ENCODE measurements at regions not wholly inside any gene's neighbourhood (a gene's known extent, or its start where the extent isn't known, plus 50 kb on each side); places are given as distances from the start of the nearest gene placed in this dataset.
A peak's percentile ranks its signal among the peaks of the same experiment; 100 is the strongest.
"Not testable (repeated sequence)": the region's sequence is repeated elsewhere in the genome, so short reads cannot be mapped to it uniquely, and the experiment has no call there.

DNA sequence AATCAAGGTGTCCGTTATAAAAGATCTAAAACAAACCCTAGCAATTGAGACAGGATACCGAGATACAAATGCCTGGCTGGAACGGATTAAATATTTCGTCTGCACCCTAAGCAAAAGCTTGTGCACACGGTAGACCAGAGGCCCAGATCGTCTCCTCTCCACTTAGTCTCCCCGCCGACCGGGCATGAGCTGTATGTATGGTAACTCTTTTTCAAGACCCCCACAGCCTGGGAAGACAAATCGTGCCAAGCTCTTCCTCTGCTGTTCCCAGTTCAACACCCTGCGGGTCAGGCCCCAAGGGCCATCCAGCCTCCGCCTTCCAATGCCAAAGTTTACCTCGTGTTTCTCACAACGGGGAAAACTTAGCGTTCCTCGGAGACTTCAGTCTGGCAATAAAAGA is 285.7 kb upstream of the GALNT17 start:
- no peak for DNase-seq

DNA sequence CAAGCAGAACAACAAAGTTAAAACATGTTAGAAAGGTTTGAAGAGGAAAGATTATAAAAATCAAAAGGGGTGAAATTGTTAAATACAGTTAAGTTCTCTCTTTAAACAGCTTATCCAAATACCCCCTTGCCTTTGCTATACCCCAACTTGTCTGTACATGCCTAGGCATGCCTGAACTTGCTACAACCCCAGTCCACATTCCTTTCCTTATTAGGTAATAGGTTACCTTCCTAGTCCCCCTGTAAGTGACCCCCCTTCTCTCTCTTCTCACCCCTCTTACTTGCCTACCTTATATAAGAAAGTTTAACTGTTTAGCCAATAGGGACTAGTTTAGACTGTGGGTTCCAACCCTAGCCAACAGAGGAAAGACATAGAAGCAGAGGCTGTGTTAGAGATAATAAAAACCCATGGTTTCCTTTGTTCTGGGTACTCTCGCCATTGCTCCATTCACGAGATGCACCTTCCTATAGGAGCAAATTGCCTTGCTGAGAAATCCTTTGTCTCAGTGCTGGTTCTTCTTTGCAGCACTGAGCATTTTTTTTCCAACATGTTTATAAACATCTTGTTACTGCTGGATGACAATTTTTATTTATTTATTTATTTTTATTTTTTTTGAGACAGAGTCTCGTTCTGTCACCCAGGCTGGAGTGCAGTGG is 282.2 kb upstream of the GALNT17 start:
- DNase-seq: no peak

DNA sequence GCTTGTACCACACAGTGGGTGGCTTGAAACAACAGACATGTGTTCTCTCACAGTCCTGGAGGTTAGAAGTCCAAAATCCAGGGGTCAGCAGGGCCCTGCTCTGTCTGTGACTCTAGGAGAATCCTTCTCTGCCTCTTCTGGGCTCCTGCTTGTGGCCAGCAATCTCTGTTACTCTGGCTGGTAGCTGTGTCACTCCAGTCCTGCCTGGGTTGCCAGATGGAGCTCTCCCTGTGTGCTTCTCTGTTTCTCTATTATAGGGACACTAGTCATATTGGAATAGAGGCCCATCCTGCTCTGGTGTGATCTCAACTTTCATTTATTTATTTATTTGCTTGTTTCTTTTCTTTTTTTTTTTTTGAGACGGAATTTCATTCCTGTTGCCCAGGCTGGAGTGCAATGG is 276.6 kb upstream of the GALNT17 start:
- DNase-seq: no peak

DNA sequence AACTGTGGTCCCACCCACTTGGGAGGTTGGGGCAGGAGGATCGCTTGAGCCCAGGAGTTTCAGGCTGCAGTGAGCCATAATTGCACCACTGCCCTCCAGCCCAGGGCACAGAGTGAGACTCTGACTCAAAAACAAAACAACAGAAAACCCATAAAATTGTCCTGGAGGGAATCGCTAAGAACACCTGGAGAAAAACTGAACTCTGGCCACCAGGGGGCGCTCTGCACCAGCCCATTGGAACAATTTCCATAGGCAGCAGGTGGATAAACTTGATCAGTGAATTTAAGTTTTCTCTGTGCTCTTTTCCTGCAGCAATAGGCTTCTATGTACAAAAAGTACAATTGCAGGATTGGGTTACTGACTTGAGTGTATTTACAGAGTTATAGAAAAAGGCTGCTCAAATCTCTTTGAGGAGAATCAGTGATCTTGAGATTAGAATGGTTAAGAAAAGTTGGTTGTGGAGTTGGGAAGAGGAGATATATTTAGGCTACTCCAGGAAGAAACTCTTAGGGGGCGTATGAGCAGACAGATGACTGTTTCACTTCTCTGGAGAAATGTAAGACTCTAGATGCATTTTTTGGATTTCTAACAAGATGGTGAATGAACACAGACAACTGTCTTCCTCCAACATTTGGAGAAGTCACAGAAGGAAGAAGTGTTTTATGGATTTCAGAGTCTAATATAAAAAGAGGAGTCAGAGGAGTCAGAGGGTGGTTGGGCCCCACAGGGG is 274.9 kb upstream of the GALNT17 start:
- DNase-seq: peak; percentile 52

DNA sequence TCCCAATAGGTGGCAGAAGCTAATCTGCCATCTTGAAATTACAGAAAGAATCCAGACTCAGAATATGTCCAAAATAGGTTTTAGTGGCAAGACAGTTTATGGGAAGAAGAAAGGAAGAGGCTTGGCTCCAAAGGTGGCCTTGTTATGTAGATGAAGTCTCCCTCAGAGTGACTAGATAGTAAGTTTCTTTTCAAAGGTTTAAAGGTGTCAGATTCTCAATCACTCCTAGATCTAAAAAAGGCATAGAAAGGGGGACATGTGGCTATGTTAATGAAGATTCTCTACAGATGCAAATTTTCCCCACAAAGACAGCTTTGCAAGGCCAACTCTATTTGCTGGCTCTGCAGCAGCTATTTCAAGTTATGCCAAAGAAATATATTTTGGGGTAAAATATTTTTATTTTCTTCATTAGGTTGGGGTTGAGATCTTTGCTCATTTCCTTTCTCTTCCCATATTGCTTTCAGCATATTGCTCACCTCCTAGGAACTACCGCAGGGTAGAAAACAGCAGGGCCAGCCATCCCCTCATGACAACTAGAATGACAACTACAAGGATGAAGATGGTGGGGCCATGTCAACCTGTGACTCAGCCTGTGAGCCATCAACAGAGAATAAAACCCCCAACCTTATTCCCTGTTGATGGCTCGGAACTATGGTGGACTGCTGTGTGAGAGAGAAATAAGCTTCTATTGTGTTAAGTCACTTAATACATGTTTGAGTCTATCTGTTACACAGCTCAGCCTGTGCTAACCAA is 274.0 kb upstream of the GALNT17 start:
- no peak for DNase-seq

DNA sequence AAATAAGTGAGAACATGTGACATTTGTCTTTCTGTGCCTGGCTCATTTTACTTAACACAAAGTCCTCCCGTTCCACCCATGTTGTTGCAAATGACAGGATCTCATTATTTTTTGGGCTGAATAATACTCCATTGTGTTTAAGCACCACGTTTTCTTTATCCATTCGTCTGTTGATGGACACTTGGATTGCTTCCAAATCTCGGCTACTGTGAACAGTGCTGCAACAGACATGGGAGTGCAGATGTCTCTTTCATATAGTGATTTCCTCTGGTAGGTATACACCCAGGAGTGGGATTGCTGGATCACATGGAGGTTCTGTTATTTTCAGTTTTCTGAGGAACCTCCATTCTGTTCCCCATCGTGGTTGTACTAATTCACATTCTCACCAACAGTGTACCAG is 264.4 kb upstream of the GALNT17 start:
- no peak for DNase-seq

DNA sequence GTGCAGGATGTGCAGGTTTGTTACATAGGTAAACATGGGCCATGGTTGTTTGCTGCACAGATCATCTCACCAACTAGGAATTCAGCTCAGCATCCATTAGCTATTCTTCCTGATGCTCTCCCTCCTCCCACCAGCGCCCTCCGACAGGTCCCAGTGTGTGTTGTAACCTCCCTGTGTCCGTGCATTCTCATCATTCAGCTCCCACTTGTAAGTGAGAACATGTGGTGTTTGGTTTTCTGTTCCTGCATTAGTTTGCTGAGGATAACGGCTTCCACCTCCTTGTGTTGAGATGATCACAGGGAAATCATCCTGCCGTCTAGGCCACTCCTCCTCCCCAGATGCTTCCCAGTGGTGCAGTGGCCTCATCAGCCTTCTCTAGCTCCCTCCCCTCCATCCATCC is 261.6 kb upstream of the GALNT17 start:
- DNase-seq: no peak

DNA sequence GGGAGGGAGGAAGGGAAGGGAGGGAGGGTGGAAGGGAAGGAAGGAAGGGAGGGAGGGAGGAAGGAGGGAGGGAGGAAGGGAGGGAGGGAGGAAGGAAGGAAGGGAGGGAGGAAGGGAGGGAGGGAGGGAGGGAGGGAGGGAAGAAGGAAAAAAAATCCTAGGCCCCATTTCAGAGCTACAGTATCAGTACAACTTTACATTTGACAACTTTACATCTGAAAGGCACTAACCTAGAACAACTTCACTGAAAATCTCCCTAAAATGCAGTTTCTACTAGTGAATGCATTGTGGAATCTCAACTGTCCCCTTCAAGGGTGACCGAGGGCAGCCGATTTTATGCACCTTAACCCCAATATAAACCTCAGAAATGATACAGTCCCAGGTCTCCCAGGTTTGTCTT is 259.8 kb upstream of the GALNT17 start:
- no peak for DNase-seq

DNA sequence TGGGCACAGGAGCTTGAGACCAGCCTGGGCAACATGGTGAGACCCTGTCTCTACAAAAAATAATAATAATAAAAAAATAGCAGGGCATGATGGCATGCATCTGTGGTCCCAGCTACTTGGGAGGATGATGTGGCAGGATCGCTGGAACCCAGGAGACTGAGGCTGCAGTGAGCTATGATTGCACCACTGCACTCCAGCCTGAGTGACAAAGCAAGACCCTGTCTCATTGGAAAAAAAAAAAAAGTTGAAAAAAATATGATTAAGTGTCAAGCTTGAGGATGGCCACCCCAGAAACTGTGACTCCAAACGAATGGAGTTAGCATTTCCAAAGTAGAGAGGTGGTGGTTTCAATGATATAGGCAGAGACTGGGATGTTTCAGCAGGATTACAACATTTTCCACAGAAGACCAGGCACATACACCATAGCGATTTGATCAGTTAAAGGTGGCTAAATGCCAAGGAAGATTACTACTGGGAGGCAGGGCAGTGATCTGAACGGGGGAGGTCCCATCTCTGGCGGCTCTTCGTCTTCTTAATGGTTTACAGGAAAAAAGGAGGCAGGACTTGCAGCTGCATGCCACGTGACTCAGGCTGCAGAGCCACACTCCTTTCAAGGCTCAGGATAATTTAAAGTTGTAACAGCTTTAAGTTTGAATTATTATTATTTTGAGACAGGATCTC is 250.6 kb upstream of the GALNT17 start:
- DNase-seq: peak; percentile 16

DNA sequence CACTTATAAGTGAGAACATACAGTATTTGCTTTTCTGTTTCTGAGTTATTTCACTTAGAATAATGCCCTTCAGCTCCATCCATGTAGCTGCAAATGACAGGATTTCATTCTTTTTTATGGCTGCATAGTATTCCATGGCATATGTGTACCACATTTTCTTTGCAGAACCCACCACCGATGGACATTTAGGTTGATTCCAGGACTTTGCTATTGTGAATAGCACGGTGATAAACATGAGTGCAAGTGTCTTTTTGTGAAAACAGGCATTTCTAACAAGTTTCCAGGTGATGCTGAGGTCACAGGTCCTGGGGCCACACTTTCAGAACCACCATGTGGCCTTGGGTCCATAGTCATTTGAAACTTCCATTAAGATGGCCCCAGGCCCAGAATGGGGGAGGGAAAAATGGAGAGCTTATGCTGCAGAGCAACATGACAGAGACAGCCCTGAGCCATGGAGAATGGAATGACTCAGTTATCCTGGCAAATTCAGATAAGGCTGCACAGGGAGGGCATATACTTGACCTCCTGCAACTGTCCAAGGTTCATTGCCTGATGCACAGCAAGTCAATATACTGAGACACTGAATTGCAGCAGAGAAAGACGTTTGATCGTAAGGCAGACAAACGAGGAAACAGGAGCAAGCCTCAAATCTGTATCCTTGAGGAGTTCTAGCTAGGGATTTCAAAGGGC is 248.0 kb upstream of the GALNT17 start:
- DNase-seq: no peak

DNA sequence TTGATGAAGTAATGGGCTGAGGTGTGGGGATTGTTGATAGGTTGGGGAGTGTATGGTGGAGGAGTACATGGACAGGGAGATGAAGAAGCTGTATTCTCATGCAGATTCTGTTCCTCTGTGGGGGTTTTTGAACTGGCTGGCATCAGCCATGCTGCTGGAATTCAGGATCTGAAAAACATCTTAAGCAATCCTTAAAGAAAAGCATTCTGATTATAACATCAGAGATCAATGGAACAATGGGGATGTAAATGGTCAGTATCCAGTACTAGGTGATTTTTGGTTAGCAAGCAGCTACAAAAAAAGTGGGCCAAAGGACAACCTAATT is 247.5 kb upstream of the GALNT17 start:
- no peak for DNase-seq

DNA sequence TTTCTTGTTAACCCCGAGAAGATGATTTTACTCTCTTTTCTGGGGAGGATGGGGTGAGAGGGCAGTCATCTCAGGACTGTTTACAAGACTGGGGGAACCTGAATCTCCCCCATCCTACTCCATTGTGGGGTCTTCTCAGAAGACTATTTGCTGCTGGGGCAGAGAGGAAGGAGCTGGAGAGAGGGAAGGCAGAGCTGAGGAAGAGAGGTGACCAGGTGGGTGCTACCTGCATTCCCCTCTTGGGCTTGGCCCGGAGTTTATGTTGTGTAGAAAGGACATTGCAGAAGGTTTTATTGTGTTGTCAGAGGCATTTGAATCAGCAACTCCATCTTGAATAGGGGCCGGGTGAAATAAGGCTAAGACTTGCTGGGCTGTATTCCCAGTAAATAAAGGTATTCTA is 247.1 kb upstream of the GALNT17 start:
- no peak for DNase-seq

DNA sequence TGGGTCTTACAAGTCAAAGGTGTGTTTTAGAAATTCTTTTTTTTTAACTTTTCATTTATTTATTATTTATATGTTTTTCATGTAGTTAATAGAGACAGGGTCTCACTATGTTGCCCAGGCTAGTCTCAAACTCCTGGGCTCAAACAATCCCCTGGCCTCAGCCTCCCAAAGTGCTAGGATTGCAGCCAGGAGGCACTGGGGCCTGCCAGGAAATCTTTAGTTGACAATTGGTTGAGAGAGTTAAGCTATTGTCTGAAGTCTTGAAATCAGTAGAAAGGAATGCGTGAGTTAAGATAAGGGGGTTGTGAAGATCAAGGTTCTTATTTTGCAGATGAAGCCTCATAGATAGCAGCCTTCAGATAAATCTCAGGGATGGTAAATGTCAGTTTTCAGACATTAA is 245.4 kb upstream of the GALNT17 start:
- no peak for DNase-seq

DNA sequence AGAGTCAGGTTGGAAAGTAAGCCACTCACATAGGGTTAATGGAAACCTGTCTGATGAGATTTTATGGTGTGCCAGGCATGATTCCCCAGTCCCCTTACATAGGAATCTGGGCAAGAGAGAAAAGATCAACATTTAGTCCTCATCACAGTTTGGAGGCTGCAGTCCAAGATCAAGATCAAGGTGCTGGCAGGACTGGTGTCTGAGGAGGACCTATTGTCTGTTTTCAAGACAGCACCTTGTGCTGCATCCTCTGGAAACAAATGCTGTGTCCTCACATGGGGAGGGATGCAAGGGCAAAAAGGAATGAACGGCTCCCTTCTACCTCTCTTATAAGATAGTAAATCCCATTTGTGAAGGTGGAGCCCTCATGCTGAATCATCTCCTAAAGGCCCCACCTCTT is 244.8 kb upstream of the GALNT17 start:
- DNase-seq: no peak

DNA sequence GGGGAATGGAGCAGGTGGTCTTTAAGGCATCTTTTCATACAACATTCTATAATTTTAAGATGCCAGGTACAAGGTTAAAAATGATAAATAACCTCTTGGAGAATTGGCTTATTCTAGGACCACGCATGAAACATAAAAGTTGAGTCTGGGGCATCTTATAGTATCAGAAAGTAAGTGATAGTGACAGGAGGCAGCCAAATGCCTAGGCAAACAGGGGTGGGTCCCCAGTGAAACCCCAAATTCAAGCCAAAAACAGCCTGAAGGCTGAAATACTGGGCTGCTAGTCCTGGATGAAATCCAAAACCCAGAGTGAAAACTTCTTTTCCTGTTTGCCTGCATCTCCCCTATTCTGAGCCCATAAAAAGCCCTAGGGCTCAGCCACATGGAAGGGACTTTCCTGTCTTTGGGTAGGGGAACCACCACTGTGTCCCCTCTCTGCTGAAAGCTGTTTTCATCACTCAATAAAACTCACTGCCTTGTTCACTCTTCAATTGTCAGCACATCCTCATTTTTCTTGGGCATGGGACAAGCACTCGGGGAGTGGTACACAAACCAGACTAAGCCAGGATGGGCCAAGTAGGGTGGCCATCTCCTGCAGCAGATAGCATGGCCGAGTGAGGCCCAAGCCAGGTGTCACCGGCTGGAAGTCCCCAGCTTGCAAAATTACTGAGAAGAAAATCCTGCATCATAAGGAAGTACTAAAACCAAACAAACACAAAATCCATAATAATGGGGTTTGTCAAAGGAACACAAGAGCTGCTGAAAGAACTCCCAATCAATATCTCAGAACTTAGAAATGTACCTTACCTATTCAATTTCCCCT is 241.6 kb upstream of the GALNT17 start:
- DNase-seq: no peak

DNA sequence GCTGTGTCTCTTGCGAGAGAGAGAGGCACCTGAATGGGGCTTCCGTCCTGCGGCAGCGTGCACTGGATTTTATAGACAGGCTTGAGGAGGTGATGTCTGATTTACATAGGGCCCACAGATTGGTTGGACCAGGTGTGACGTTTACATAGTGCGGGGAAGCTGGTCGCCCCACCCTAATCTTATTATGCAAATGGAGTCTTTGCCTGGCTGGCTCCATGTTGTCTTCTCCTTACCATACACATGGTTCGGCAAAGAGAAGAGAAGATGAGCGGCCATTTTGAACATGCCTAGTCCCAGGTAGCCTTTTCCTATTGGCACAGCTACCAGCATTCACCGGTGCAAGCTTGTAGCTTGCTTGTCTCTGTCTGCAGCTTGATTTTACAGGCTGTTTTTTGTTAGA is 238.5 kb upstream of the GALNT17 start:
- DNase-seq: no peak

DNA sequence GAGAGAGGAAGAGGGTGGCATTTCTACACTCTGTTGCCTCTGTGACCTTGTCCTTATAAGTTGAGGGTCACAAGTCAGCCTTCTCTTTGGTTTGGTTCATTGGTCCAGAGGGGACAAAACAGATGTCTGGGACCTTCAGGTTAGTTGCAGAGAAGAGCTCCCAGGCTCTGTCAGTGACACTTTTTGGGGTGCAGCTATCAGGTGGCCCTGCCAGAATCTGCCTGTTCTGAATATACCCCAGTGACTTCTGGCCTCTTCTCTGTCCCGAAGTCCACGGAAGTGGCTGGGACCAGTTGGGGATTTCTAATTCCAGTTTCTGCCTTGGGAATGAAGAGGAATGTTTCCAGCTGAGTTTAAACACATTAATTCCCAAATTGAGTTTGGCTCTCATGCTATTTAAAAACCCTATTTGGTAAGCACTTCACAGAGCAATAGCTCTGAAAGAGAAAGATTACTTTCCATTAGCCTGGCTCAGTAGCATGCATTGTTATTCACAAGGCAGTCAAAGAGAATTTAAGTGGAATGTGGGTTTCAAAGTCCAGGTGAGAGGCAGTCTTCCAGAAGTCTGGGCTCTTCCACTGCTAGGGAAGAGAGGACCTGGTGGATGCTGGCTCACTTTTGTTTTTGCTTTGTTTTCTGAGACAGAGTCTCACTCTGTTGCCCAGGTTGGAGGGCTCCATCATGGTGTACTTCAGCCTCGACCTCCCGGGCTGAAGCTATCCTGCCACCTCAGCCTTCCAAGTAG is 237.8 kb upstream of the GALNT17 start:
- no peak for DNase-seq

DNA sequence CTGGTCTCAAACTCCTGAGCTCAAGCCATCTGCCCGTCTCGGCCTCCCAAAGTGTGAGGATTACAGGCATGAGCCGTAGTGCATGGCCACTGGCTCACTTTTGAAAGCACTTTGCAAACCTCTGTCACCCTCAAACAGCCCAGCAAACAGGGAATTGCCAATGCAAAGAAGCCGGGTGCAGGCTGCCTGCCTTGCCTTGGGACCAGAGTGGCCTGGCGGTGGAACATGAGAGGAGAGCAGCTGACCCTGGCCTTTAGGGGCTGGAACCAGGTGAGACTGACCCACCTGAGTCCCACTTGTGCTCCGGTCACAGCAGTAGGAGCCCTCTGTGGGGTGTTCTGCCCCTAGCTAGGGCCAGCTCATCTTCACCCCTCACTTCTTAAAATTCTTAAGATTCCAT is 237.1 kb upstream of the GALNT17 start:
- DNase-seq: no peak

DNA sequence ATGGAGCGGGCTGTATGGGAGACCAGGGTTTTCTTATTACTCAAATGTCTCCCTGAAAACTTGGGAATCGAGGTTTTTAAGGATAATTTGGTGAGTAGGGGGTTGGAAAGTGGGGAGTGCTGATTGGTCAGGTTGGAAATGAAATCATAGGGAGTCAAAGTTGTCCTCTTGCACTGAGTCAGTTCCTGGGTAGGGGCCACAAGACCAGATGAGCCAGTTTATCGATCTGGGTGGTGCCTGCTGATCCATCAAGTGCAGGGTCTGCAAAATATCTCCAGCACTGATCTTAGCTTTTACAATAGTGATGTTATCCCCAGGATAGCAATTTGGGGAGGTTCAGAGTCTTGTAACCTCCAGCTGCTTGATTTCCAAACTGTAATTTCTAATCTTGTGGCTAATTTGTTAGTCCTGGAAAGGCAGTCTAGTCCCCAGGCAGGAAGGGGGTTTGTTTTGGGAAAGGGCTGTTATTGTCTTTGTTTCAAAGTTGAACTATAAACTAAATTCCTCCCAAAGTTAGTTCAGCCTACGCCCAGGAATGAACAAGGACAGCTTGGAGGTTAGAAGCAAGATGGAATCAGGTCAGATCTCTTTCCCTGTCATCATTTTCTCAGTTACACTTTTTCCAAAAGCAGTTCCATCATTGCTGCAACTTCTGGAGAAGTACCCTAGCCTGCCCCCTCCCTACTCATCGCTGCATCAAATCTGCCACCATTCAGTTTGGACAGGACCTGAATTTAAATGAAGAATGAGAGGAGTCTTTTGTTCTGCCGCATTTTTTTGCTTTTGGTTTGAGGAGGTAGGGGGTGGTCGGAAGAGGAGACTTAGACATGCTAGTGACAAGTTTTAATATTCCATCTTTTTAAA is 236.4 kb upstream of the GALNT17 start:
- not testable (repeated sequence) for DNase-seq

Data from fibroblast of skin of right biceps (primary cell).